ENCODE measurements at regions not wholly inside any gene's neighbourhood (a gene's known extent, or its start where the extent isn't known, plus 50 kb on each side); places are given as distances from the start of the nearest gene placed in this dataset.

GRCh38 chrX:138067415-138067814 is 501.5 kb downstream of the ZIC3 start:
- TF ChIP-seq, protein P1, sequence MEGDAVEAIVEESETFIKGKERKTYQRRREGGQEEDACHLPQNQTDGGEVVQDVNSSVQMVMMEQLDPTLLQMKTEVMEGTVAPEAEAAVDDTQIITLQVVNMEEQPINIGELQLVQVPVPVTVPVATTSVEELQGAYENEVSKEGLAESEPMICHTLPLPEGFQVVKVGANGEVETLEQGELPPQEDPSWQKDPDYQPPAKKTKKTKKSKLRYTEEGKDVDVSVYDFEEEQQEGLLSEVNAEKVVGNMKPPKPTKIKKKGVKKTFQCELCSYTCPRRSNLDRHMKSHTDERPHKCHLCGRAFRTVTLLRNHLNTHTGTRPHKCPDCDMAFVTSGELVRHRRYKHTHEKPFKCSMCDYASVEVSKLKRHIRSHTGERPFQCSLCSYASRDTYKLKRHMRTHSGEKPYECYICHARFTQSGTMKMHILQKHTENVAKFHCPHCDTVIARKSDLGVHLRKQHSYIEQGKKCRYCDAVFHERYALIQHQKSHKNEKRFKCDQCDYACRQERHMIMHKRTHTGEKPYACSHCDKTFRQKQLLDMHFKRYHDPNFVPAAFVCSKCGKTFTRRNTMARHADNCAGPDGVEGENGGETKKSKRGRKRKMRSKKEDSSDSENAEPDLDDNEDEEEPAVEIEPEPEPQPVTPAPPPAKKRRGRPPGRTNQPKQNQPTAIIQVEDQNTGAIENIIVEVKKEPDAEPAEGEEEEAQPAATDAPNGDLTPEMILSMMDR (conservative IDR thresholded peaks at IDR 0.05 in 1 of 2, IDR thresholded peaks at IDR 0.05 in 1 of 2; ENCODE audit: low read depth in 1 of 2, low read length in 2 of 2) = no peak
- no peak for TF ChIP-seq EZH2 (IDR thresholded peaks at IDR 0.05; ENCODE audit: low read length, missing control alignments)

Data from fibroblast of lung (primary cell).